Karpas-422 (cell line): ENCODE measurements at regions not wholly inside any gene's neighbourhood (a gene's known extent, or its start where the extent isn't known, plus 50 kb on each side); places are given as distances from the start of the nearest gene placed in this dataset.
"Not testable (repeated sequence)": the region's sequence is repeated elsewhere in the genome, so short reads cannot be mapped to it uniquely, and the experiment has no call there.

Experiments
- DNase-seq: peaks from one replicate; pipeline ENCODE4 v3.0.0-alpha.2; 2015
- H2AFZ ChIP-seq: fragments of 200-600 bp; sonication (generic); 2 replicates; pipeline ENCODE4 v1.6.1; 2014; ENCODE audit warnings: antibody characterized with exemption, low read length, mixed read lengths
- H3K27ac ChIP-seq: fragments of 200-600 bp; sonication (generic); 2 replicates; pipeline ENCODE4 v1.5.1; 2014; ENCODE audit warnings: mild to moderate bottlenecking, low read length, moderate library complexity
- H3K27me3 ChIP-seq: fragments of 200-600 bp; sonication (generic); 2 replicates; pipeline ENCODE4 v1.6.1; 2014; ENCODE audit warnings: low read length, mixed read lengths
- H3K36me3 ChIP-seq: fragments of 200-600 bp; sonication (generic); 2 replicates; pipeline ENCODE4 v1.6.1; 2014; ENCODE audit warnings: low read length, mixed read lengths; ENCODE audit not compliant: insufficient read depth
- H3K4me1 ChIP-seq: fragments of 200-600 bp; sonication (generic); 2 replicates; pipeline ENCODE4 v1.6.1; 2014; ENCODE audit warnings: mild to moderate bottlenecking, low read length, mixed read lengths
- H3K4me2 ChIP-seq: fragments of 200-600 bp; sonication (generic); 2 replicates; pipeline ENCODE4 v1.6.1; 2014; ENCODE audit warnings: low read length, low read depth, mild to moderate bottlenecking; ENCODE audit not compliant: poor library complexity, severe bottlenecking
- H3K4me3 ChIP-seq: fragments of 200-600 bp; sonication (generic); 2 replicates; pipeline ENCODE4 v1.5.1; 2014; ENCODE audit warnings: mild to moderate bottlenecking, antibody characterized with exemption, low read length, mixed read lengths
- H3K79me2 ChIP-seq: fragments of 200-600 bp; sonication (generic); 2 replicates; pipeline ENCODE4 v1.6.1; 2014; ENCODE audit warnings: mild to moderate bottlenecking, low read length, mixed read lengths
- H3K9ac ChIP-seq: fragments of 200-600 bp; sonication (generic); 2 replicates; pipeline ENCODE4 v1.6.0; 2014; ENCODE audit warnings: low read length
- H3K9me2 ChIP-seq: fragments of 200-600 bp; sonication (generic), shearing (Covaris generic); replicated peaks from 2 replicates; pipeline ENCODE4 v1.6.0; 2014; ENCODE audit warnings: mild to moderate bottlenecking, low read length, moderate library complexity; ENCODE audit not compliant: insufficient read depth
- H3K9me3 ChIP-seq: fragments of 300-700, 200-600 bp; sonication (generic); 2 replicates; pipeline ENCODE4 v1.6.1; 2014; ENCODE audit warnings: low read length, mixed read lengths
- H4K20me1 ChIP-seq: fragments of 200-600 bp; sonication (generic); 2 replicates; pipeline ENCODE4 v1.6.1; 2014; ENCODE audit warnings: mild to moderate bottlenecking, antibody characterized with exemption, low read length, low read depth; ENCODE audit not compliant: insufficient read depth

DNA sequence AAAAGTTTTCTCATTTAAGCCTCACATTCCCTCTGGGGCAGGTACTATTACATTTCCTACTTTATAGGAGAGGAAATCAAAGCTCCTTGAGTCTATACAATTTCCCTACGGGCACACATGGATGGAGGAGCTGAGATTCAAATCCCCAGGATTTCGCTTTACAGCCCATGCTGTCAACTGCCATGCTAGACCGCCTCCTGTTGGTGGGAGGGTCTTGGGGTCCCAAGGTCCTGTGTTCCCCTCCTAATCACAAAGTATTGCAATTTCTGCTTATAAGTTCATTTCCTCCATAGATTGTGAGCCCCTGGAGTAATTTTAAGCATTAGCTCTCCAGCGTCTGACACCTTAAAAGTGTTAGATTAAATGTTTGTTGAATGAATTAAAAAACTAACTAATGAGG lies 95.9 kb upstream of the SMARCA2 start:
- Histone ChIP-seq H3K27me3 (no peaks in the 10 kb centered on the region), H3K36me3 (no peaks in the 10 kb centered on the region), H3K79me2 (no peaks in the 10 kb centered on the region), H3K27ac (no peak overlapping the region), H3K9me2 (no peaks in the 10 kb centered on the region), H3K9me3 (no peaks in the 10 kb centered on the region), H4K20me1 (no peaks in the 10 kb centered on the region), H3K4me1 (no peaks in the 10 kb centered on the region), H3K4me2 (no peak overlapping the region), H2AFZ (no peak overlapping the region), H3K9ac (no peak overlapping the region), H3K4me3 (no peak overlapping the region)
- DNase-seq = no peak

DNA sequence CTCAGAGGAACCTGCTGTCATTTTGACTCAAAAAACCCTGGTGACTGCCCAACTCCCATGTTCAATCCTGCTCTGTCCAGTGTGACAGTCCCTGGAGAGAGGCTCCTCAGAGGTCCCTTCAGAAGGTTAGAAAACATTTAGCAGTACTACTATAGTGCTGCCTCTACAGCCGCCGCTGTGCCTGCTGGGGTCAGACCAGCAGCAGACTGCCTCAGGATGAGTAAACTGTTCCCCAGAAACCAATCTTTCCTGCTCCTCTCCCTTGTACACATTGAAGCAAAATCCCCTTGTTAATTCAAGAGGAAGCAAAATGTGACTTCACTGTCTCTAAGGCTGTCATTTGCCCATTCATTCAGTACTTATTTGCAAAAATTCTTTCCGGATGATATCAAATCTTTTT lies 94.8 kb upstream of the SMARCA2 start:
- H3K4me3 ChIP-seq = no peak overlapping the region
- no peaks in the 10 kb centered on the region for H3K27me3 ChIP-seq
- no peaks in the 10 kb centered on the region for H3K9me3 ChIP-seq
- no peak overlapping the region for H3K27ac ChIP-seq
- H3K4me1 ChIP-seq = no peaks in the 10 kb centered on the region
- no peaks in the 10 kb centered on the region for H4K20me1 ChIP-seq
- H2AFZ ChIP-seq = no peak overlapping the region
- no peaks in the 10 kb centered on the region for H3K79me2 ChIP-seq
- DNase-seq = no peak
- H3K4me2 ChIP-seq = no peak overlapping the region
- no peaks in the 10 kb centered on the region for H3K36me3 ChIP-seq
- no peaks in the 10 kb centered on the region for H3K9me2 ChIP-seq
- H3K9ac ChIP-seq = no peak overlapping the region

DNA sequence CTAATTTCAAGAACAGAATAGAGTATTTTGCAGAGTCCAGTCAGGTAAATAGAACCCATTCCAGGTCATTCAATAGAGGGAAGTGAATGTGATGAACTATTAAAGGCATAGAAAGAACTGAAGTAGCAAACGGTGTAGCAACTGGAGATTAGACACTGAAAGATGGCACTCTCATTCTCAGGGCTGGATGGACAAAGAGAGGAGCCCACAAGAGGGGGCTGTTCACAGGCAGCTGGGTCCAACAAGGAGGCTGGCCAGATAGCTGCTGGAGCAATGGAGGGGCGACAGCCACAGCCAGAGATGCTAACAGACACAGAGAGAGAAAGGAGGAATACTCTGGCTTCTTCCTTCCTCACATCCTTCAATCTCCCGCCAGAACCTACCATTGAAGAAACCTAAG lies 93.1 kb upstream of the SMARCA2 start:
- Histone ChIP-seq H3K9me3 (no peaks in the 10 kb centered on the region), H3K27ac (no peak overlapping the region), H3K4me2 (no peak overlapping the region), H3K4me3 (no peak overlapping the region), H3K27me3 (no peaks in the 10 kb centered on the region), H3K36me3 (no peaks in the 10 kb centered on the region), H2AFZ (no peak overlapping the region), H3K9me2 (no peaks in the 10 kb centered on the region), H3K9ac (no peak overlapping the region), H3K4me1 (no peaks in the 10 kb centered on the region), H3K79me2 (no peaks in the 10 kb centered on the region), H4K20me1 (no peaks in the 10 kb centered on the region)
- DNase-seq = no peak

DNA sequence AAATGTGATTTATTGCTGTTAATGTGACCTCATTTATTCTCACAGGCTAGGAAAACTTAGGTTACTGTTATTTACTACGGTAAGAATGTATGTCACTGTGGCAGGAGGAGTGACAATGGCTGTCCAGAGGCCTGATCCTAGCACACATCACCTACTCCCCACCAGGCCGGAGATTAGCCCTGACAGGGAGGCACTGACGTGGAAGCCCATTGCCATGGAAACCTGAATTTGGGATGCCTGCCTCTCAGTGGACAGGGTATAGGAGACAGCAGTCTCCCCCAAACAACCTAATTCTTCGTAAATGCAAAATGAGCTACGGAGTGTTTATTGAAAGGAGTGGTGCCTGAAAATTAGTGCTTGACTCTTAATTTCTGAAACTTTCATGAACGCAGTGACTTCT lies 87.6 kb upstream of the SMARCA2 start:
- no peak overlapping the region for H2AFZ ChIP-seq
- no peaks in the 10 kb centered on the region for H3K79me2 ChIP-seq
- H3K9me3 ChIP-seq = no peaks in the 10 kb centered on the region
- H3K36me3 ChIP-seq = no peaks in the 10 kb centered on the region
- H3K4me3 ChIP-seq = no peak overlapping the region
- no peaks in the 10 kb centered on the region for H3K27me3 ChIP-seq
- peaks cover 11% of the 10 kb centered on the region for H3K4me1 ChIP-seq
- no peak overlapping the region for H3K9ac ChIP-seq
- H3K27ac ChIP-seq = no peak overlapping the region
- DNase-seq = no peak
- H4K20me1 ChIP-seq = no peaks in the 10 kb centered on the region
- H3K9me2 ChIP-seq = no peaks in the 10 kb centered on the region
- no peak overlapping the region for H3K4me2 ChIP-seq

DNA sequence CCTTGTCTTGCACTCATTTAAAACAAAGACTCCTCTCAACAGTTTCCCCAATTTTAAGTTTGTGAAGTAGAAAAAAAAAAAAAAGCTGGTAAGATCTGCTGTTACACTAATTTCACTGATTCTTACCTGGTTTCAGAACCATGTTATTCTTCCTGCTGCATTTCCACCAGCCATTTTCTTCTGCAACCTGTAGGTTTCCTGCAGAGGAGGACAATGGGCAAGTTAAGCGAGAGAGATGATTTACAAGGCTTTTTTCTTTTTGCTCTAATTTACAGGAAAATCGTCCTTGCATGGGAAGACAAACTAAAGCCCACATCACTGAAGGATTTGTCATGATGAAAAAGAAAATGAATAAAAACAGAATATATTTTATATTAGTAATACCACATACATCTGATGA lies 86.0 kb upstream of the SMARCA2 start:
- Histone ChIP-seq H3K4me3 (no peak overlapping the region), H3K79me2 (no peaks in the 10 kb centered on the region), H3K27ac (no peak overlapping the region), H3K27me3 (no peaks in the 10 kb centered on the region), H3K4me2 (no peak overlapping the region), H3K4me1 (peaks cover 11% of the 10 kb centered on the region), H4K20me1 (no peaks in the 10 kb centered on the region), H3K9ac (no peak overlapping the region), H3K9me2 (no peaks in the 10 kb centered on the region), H2AFZ (no peak overlapping the region), H3K36me3 (no peaks in the 10 kb centered on the region), H3K9me3 (no peaks in the 10 kb centered on the region)
- no peak for DNase-seq

DNA sequence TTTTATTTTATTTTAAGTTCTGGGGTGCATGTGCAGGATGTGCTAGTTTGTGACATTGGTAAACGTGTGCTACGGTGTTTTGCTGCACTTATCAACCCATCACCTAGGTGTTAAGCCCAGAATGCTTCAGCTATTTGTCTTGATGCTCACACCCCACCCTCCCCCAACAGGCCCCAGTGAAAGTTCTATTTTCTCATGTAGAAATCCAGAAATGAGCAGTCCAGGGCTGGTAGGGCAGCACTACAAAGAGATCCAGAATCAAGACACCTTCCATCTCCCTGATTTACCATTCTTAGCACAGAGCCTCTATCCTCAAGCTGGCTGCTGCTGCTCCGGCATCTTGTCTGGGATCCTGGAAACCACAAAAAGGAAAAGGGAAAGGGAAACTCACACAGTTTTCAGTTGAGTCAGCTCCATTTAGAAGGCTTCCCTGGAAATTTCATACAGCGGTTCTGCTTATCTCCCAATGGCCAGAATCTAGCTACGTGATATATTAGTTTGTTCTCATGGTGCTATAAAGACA lies 85.4 kb upstream of the SMARCA2 start:
- Histone ChIP-seq H3K9ac (0 out of 2 replicates have a peak overlapping the region, but pooled peaks have one; percentile 31), H2AFZ (peak overlapping the region; percentile 90), H3K79me2 (no peaks in the 10 kb centered on the region), H3K36me3 (no peaks in the 10 kb centered on the region), H3K4me3 (peak overlapping the region; percentile 44; the same call in 1 of the 2 replicates), H3K4me1 (peaks cover 11% of the 10 kb centered on the region), H3K9me3 (no peaks in the 10 kb centered on the region), H3K27ac (no peak overlapping the region), H3K27me3 (no peaks in the 10 kb centered on the region), H3K9me2 (no peaks in the 10 kb centered on the region), H4K20me1 (no peaks in the 10 kb centered on the region), H3K4me2 (peak overlapping the region; percentile 40)
- no peak for DNase-seq

DNA sequence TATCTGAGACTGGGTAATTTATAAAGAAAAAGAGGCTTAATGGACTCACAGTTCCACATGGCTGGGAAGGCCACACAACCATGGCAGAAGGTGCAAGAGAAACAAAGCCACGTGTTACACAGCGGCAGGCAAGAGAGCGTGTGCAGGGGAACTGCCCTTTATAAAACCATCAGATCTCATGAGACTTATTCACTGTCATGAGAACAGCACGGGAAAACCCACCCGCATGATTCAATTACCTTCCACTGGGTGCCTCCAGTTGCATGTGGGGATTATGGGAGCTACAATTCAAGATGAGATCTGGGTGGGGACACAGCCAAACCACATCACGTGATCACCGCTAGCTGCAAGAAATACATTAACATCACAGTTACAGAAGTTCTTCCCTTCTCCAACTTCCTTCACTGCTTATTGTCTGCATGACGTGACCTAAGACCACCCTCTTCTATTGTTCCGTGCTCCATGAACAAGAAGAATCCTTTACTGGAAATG lies 84.9 kb upstream of the SMARCA2 start:
- H3K4me1 ChIP-seq = peaks cover 11% of the 10 kb centered on the region
- peak overlapping the region; percentile 40 for H3K4me2 ChIP-seq
- H3K79me2 ChIP-seq, H3K9me2 ChIP-seq, H4K20me1 ChIP-seq, H3K27me3 ChIP-seq, H3K36me3 ChIP-seq, H3K27ac ChIP-seq, H3K9me3 ChIP-seq: not testable (repeated sequence)
- H3K9ac ChIP-seq = 0 out of 2 replicates have a peak overlapping the region, but pooled peaks have one; percentile 31
- peak; percentile 48 for DNase-seq
- peak overlapping the region; percentile 44; the same call in 1 of the 2 replicates for H3K4me3 ChIP-seq
- H2AFZ ChIP-seq = peak overlapping the region; percentile 90

DNA sequence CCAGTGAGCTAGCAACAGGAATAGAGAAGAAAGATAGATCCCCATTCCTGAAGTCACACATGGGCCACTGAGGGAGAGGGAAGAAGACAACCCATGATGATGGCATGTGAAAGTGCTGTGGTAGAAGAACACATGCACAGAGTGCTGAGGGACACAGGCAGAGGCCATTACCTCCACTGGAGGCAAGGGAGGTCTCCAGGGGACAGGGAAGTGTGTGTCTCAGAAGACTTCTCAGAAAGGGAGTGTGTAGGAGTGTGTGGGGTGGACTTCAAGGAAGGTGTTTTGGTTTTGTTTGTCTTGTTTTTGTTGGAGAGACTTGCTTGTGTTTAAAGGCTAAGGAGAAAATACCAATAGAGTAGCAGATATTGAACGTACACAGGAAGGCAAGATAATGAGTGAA lies 77.0 kb upstream of the SMARCA2 start:
- peaks cover 7% of the 10 kb centered on the region for H3K4me1 ChIP-seq
- no peaks in the 10 kb centered on the region for H3K27me3 ChIP-seq
- H3K9me3 ChIP-seq = no peaks in the 10 kb centered on the region
- no peak overlapping the region for H3K9ac ChIP-seq
- no peak overlapping the region for H3K27ac ChIP-seq
- no peaks in the 10 kb centered on the region for H3K36me3 ChIP-seq
- H3K4me2 ChIP-seq = no peak overlapping the region
- H2AFZ ChIP-seq = no peak overlapping the region
- no peaks in the 10 kb centered on the region for H4K20me1 ChIP-seq
- H3K9me2 ChIP-seq = no peaks in the 10 kb centered on the region
- no peak for DNase-seq
- no peaks in the 10 kb centered on the region for H3K79me2 ChIP-seq
- no peak overlapping the region for H3K4me3 ChIP-seq
